Esophagus squamous epithelium (tissue), 5 donors: ENCODE measurements at regions not wholly inside any gene's neighbourhood (a gene's known extent, or its start where the extent isn't known, plus 50 kb on each side); places are given as distances from the start of the nearest gene placed in this dataset.
"Not testable (repeated sequence)": the region's sequence is repeated elsewhere in the genome, so short reads cannot be mapped to it uniquely, and the experiment has no call there.

ENCODE experiments used
- DNase-seq: peaks from one replicate; lab custom pipeline; 2025; lab: John Stamatoyannopoulos, UW
- H3K27ac ChIP-seq, 4 donors: fragments of 200-600 bp; sonication (generic); one replicate each; pipeline ENCODE4 v1.5.1; 2016 to 2019; ENCODE audit warnings: mild to moderate bottlenecking in 1 of 4
- H3K27me3 ChIP-seq, 4 donors: fragments of 200-600 bp; sonication (generic); 1 replicate in 3 of 4; 2 replicates in 1 of 4; pipeline versions ENCODE4 v1.5.1 to v1.6.0; 2017 to 2021; ENCODE audit warnings: antibody characterized with exemption in 1 of 4
- H3K36me3 ChIP-seq, 3 donors: fragments of 200-600 bp; sonication (generic); one replicate each; pipeline ENCODE4 v1.5.1; 2016 to 2019
- H3K4me1 ChIP-seq, 3 donors: fragments of 200-600 bp; sonication (generic); one replicate each; pipeline ENCODE4 v1.5.1; 2017 to 2019
- H3K4me3 ChIP-seq, 4 donors: fragments of 200-600 bp; sonication (generic); 1 replicate in 3 of 4; 2 replicates in 1 of 4; pipeline ENCODE4 v1.5.1; 2016 to 2019; ENCODE audit warnings: mild to moderate bottlenecking in 2 of 4, moderate library complexity in 1 of 4
- H3K9me3 ChIP-seq, 3 donors: fragments of 200-600 bp; sonication (generic); one replicate each; pipeline ENCODE4 v1.5.1; 2016 to 2019
- CTCF ChIP-seq, 6 experiments: fragments of 450-650 bp in 4 of 6; fragments of 200-600 bp in 2 of 6; sonication (generic) in 2 of 6; IDR thresholded peaks; one replicate each; pipeline ENCODE4 v1.5.1; 2016 to 2019; ENCODE audit warnings: antibody characterized with exemption in 6 of 6, mild to moderate bottlenecking in 4 of 6, moderate library complexity in 4 of 6
- POLR2A ChIP-seq, 4 donors: fragments of 450-650 bp; IDR thresholded peaks; one replicate each; pipeline ENCODE4 v1.6.1; 2017; ENCODE audit warnings: antibody characterized with exemption in 4 of 4, mild to moderate bottlenecking in 4 of 4, moderate library complexity in 3 of 4
- whole genome bisulfite sequencing, 2 donors: methylation state at CpG; one replicate each; pipeline ENCODE4 v1.1.5; 2018; 5-methylcytosine and 5-hydroxymethylcytosine counted together
- intact Hi-C: fragments of 100-400 bp; cut with DNase I; formaldehyde crosslinking; loops from one replicate; pipeline ENCODE4 v1.15.0; 2022
- donor health status: DM: yes; HTN: yes; CAD: no.

- no peaks in the 10 kb centered on the region for H3K36me3 ChIP-seq
- intact Hi-C loops = no loop called here
- no peak overlapping the region for H3K27ac ChIP-seq
- TF ChIP-seq POLR2A (IDR thresholded peaks at IDR 0.05) (no peak), CTCF (IDR thresholded peaks at IDR 0.05) (no peak)
- no peaks in the 10 kb centered on the region for H3K4me1 ChIP-seq
- no peak overlapping the region for H3K4me3 ChIP-seq
- DNase-seq = no peak
- no peaks in the 10 kb centered on the region for H3K9me3 ChIP-seq
- no peaks in the 10 kb centered on the region for H3K27me3 ChIP-seq
- 88 to 95% methylated on average over 1 of the region's 1 CpG for WGBS, 2 donors
Measured at GRCh38 chr4:13722649-13723048, 95.1 kb upstream of the BOD1L1 start.

- intact Hi-C loops = no loop called here
- H3K4me1 ChIP-seq = no peaks in the 10 kb centered on the region
- DNase-seq = no peak
- no peak for TF ChIP-seq POLR2A (IDR thresholded peaks at IDR 0.05)
- no peak for TF ChIP-seq CTCF (IDR thresholded peaks at IDR 0.05)
- H3K36me3 ChIP-seq = no peaks in the 10 kb centered on the region
- no peaks in the 10 kb centered on the region for H3K9me3 ChIP-seq
- no peak overlapping the region for H3K4me3 ChIP-seq
- no peaks in the 10 kb centered on the region for H3K27me3 ChIP-seq
- 72 to 92% methylated on average over 6 of the region's 6 CpGs for WGBS, 2 donors
- no peak overlapping the region for H3K27ac ChIP-seq
Measured at GRCh38 chr4:13728761-13729160, 101.2 kb upstream of the BOD1L1 start.

GRCh38 chr4:13731019-13731418 lies 103.5 kb upstream of the BOD1L1 start:
- no peaks in the 10 kb centered on the region for H3K4me1 ChIP-seq
- DNase-seq = no peak
- H3K27me3 ChIP-seq = no peaks in the 10 kb centered on the region
- no peak for TF ChIP-seq CTCF (IDR thresholded peaks at IDR 0.05)
- TF ChIP-seq POLR2A (IDR thresholded peaks at IDR 0.05) = no peak
- H3K4me3 ChIP-seq = no peak overlapping the region
- no peaks in the 10 kb centered on the region for H3K9me3 ChIP-seq
- WGBS, 2 donors = 81 to 92% methylated on average over 1 of the region's 1 CpG
- intact Hi-C loops = no loop called here
- no peak overlapping the region for H3K27ac ChIP-seq
- no peaks in the 10 kb centered on the region for H3K36me3 ChIP-seq

- intact Hi-C loops = no loop called here
- Histone ChIP-seq H3K27me3 (no peaks in the 10 kb centered on the region), H3K4me1 (no peaks in the 10 kb centered on the region), H3K27ac (no peak overlapping the region), H3K9me3 (no peaks in the 10 kb centered on the region), H3K36me3 (no peaks in the 10 kb centered on the region), H3K4me3 (no peak overlapping the region)
- no peak for DNase-seq
- WGBS, 2 donors = 39 to 62% methylated on average over 1 of the region's 1 CpG
- no peak for TF ChIP-seq POLR2A (IDR thresholded peaks at IDR 0.05)
- no peak for TF ChIP-seq CTCF (IDR thresholded peaks at IDR 0.05)
Measured at GRCh38 chr4:13733817-13734216, 106.3 kb upstream of the BOD1L1 start.

GRCh38 chr4:13750594-13750993 lies 123.1 kb upstream of the BOD1L1 start:
- H3K36me3 ChIP-seq = no peaks in the 10 kb centered on the region
- no peak for DNase-seq
- H3K4me3 ChIP-seq = no peak overlapping the region
- H3K9me3 ChIP-seq = no peaks in the 10 kb centered on the region
- WGBS, 2 donors = 82 to 86% methylated on average over 2 of the region's 2 CpGs
- TF ChIP-seq CTCF (IDR thresholded peaks at IDR 0.05) (no peak), POLR2A (IDR thresholded peaks at IDR 0.05) (no peak)
- H3K4me1 ChIP-seq = no peaks in the 10 kb centered on the region
- H3K27ac ChIP-seq = no peak overlapping the region
- intact Hi-C loops = no loop called here
- no peaks in the 10 kb centered on the region for H3K27me3 ChIP-seq

GRCh38 chr4:13761581-13761980 lies 134.1 kb upstream of the BOD1L1 start:
- WGBS, 2 donors = 86 to 95% methylated on average over 4 to 9 of the region's 25 CpGs
- H3K9me3 ChIP-seq, DNase-seq, H3K4me3 ChIP-seq, H3K27me3 ChIP-seq, H3K27ac ChIP-seq, intact Hi-C loops, H3K4me1 ChIP-seq, H3K36me3 ChIP-seq: not testable (repeated sequence)
